IPS DF 4.7 (cell line): ENCODE measurements at regions not wholly inside any gene's neighbourhood (a gene's known extent, or its start where the extent isn't known, plus 50 kb on each side); places are given as distances from the start of the nearest gene placed in this dataset.
"Not testable (repeated sequence)": the region's sequence is repeated elsewhere in the genome, so short reads cannot be mapped to it uniquely, and the experiment has no call there.

ENCODE experiments used
- DNase-seq: peaks from one replicate; pipeline ENCODE4 v3.0.0-alpha.2; 2013; ENCODE audit warnings: low spot score; ENCODE audit errors: extremely low read depth

- DNase-seq, result not testable (repeated sequence)
Observed at GRCh38 chr12:59346248-59346647, 249.6 kb upstream of the SLC16A7 start.

GRCh38 chr12:59345406-59345805 lies 250.4 kb upstream of the SLC16A7 start:
- no peak for DNase-seq

GRCh38 chr12:59344224-59344623 lies 251.6 kb upstream of the SLC16A7 start:
- no peak for DNase-seq

GRCh38 chr12:59329462-59329861 lies 266.4 kb upstream of the SLC16A7 start:
- DNase-seq, result no peak

GRCh38 chr12:59328395-59329075 lies 267.3 kb upstream of the SLC16A7 start:
- DNase-seq, result not testable (repeated sequence)

GRCh38 chr12:59326457-59326856 lies 269.4 kb upstream of the SLC16A7 start:
- DNase-seq, result not testable (repeated sequence)

GRCh38 chr12:59322473-59322872 lies 273.4 kb upstream of the SLC16A7 start:
- DNase-seq, result no peak

- DNase-seq, result no peak
Observed at GRCh38 chr12:59321278-59321677, 274.6 kb upstream of the SLC16A7 start.

GRCh38 chr12:59320112-59320511 lies 275.7 kb upstream of the SLC16A7 start:
- no peak for DNase-seq

- DNase-seq, result no peak
Observed at GRCh38 chr12:59318940-59319339, 276.9 kb upstream of the SLC16A7 start.

GRCh38 chr12:59317598-59317997 lies 278.2 kb upstream of the SLC16A7 start:
- no peak for DNase-seq

- DNase-seq, result no peak
Observed at GRCh38 chr12:59316938-59317337, 278.9 kb upstream of the SLC16A7 start.

GRCh38 chr12:59316354-59316753 lies 279.5 kb upstream of the SLC16A7 start:
- not testable (repeated sequence) for DNase-seq

- no peak for DNase-seq
Observed at GRCh38 chr12:59314209-59314608, 281.6 kb upstream of the SLC16A7 start.

- no peak for DNase-seq
Observed at GRCh38 chr12:59304077-59304721, 291.6 kb upstream of the SLC16A7 start.

- no peak for DNase-seq
Observed at GRCh38 chr12:59298296-59298695, 297.5 kb upstream of the SLC16A7 start.

- no peak for DNase-seq
Observed at GRCh38 chr12:59294221-59294620, 301.6 kb upstream of the SLC16A7 start.

GRCh38 chr12:59282999-59283398 lies 312.8 kb upstream of the SLC16A7 start:
- DNase-seq, result no peak

GRCh38 chr12:59273561-59273960 lies 322.3 kb upstream of the SLC16A7 start:
- DNase-seq, result not testable (repeated sequence)

GRCh38 chr12:59268295-59268809 lies 327.5 kb upstream of the SLC16A7 start:
- DNase-seq, result no peak

GRCh38 chr12:59260202-59260601 lies 335.6 kb upstream of the SLC16A7 start:
- DNase-seq, result no peak

- no peak for DNase-seq
Observed at GRCh38 chr12:59252731-59253130, 332.4 kb upstream of the LRIG3 start.

GRCh38 chr12:59250766-59251165 lies 330.5 kb upstream of the LRIG3 start:
- DNase-seq, result no peak
